H9 (cell line): ENCODE measurements at regions not wholly inside any gene's neighbourhood (a gene's known extent, or its start where the extent isn't known, plus 50 kb on each side); places are given as distances from the start of the nearest gene placed in this dataset.

Experiments
- DNase-seq: peaks from one replicate; pipeline ENCODE4 v3.0.0-alpha.2; 2017
- H2AFZ ChIP-seq: one replicate; pipeline ENCODE4 v1.6.1; 2013; ENCODE audit warnings: mild to moderate bottlenecking, low read length, control low read depth, moderate library complexity
- H2AK5ac ChIP-seq: 2 replicates; pipeline ENCODE4 v1.6.1; 2013; ENCODE audit warnings: low read length, control low read depth, mixed read lengths; ENCODE audit not compliant: insufficient read length
- H2BK120ac ChIP-seq: one replicate; pipeline ENCODE4 v1.6.1; 2013; ENCODE audit warnings: low read depth, mild to moderate bottlenecking, low read length, control low read depth, inconsistent platforms; ENCODE audit not compliant: poor library complexity, severe bottlenecking
- H2BK12ac ChIP-seq: 2 replicates; pipeline ENCODE4 v1.6.1; 2013; ENCODE audit warnings: low read length, control low read depth, mixed read lengths, low read depth; ENCODE audit not compliant: insufficient read length
- H2BK15ac ChIP-seq: 2 replicates; pipeline ENCODE4 v1.6.1; 2013; ENCODE audit warnings: low read depth, low read length, control low read depth
- H2BK20ac ChIP-seq: one replicate; pipeline ENCODE4 v1.6.1; 2013; ENCODE audit warnings: low read depth, mild to moderate bottlenecking, low read length, control low read depth, inconsistent platforms; ENCODE audit not compliant: poor library complexity, severe bottlenecking
- H2BK5ac ChIP-seq: 2 replicates; pipeline ENCODE4 v1.6.1; 2013; ENCODE audit warnings: low read length, control low read depth, mixed read lengths; ENCODE audit not compliant: insufficient read length
- H3K14ac ChIP-seq: 2 replicates; pipeline ENCODE4 v1.6.1; 2013; ENCODE audit warnings: low read length, control low read depth; ENCODE audit not compliant: insufficient read depth
- H3K18ac ChIP-seq: 2 replicates; pipeline ENCODE4 v1.6.1; 2013; ENCODE audit warnings: low read depth, mild to moderate bottlenecking, mixed read lengths, low read length, control low read depth; ENCODE audit not compliant: insufficient read length
- H3K23ac ChIP-seq: 2 replicates; pipeline ENCODE4 v1.6.1; 2013; ENCODE audit warnings: low read length, control low read depth, mixed read lengths, low read depth; ENCODE audit not compliant: insufficient read length
- H3K23me2 ChIP-seq: 2 replicates; pipeline ENCODE4 v1.6.1; 2013; ENCODE audit warnings: low read depth, mild to moderate bottlenecking, mixed read lengths, low read length, control low read depth; ENCODE audit not compliant: insufficient read length, poor library complexity, severe bottlenecking
- H3K27ac ChIP-seq: 2 replicates; pipeline ENCODE4 v1.5.1; 2013; ENCODE audit warnings: low read length, control low read depth, mixed read lengths, low read depth; ENCODE audit not compliant: insufficient read length
- H3K27me3 ChIP-seq: 2 replicates; pipeline ENCODE4 v1.6.1; 2013; ENCODE audit warnings: low read length, control low read depth, inconsistent platforms; ENCODE audit not compliant: insufficient read depth
- H3K4ac ChIP-seq: 2 replicates; pipeline ENCODE4 v1.6.1; 2013; ENCODE audit warnings: low read depth, mild to moderate bottlenecking, control low read depth, inconsistent platforms, low read length, moderate library complexity
- H3K4me1 ChIP-seq: 2 replicates; pipeline ENCODE4 v1.6.1; 2013; ENCODE audit warnings: low read length, control low read depth, inconsistent platforms; ENCODE audit not compliant: insufficient read depth
- H3K4me2 ChIP-seq: 2 replicates; pipeline ENCODE4 v1.6.1; 2013; ENCODE audit warnings: low read length, control low read depth, mixed read lengths; ENCODE audit not compliant: insufficient read length, insufficient read depth
- H3K56ac ChIP-seq: 2 replicates; pipeline ENCODE4 v1.6.1; 2013; ENCODE audit warnings: low read depth, mild to moderate bottlenecking, mixed read lengths, low read length, control low read depth; ENCODE audit not compliant: insufficient read length
- H3K79me1 ChIP-seq: 2 replicates; pipeline ENCODE4 v1.6.1; 2013; ENCODE audit warnings: low read depth, mild to moderate bottlenecking, moderate library complexity, low read length, control low read depth, inconsistent platforms; ENCODE audit not compliant: insufficient read depth, poor library complexity, severe bottlenecking
- H3K79me2 ChIP-seq: 2 replicates; pipeline ENCODE4 v1.6.1; 2013; ENCODE audit warnings: low read length, control low read depth, inconsistent platforms; ENCODE audit not compliant: insufficient read depth
- H3K9ac ChIP-seq: 2 replicates; pipeline ENCODE4 v1.6.1; 2013; ENCODE audit warnings: low read length, control low read depth, mixed read lengths; ENCODE audit not compliant: insufficient read length; ENCODE audit errors: extremely low read depth
- H3K9me3 ChIP-seq: one replicate; pipeline ENCODE4 v1.6.1; 2013; ENCODE audit warnings: low read depth, low read length, inconsistent platforms; ENCODE audit not compliant: control insufficient read depth
- H3T11ph ChIP-seq: one replicate; pipeline ENCODE4 v1.6.1; 2013; ENCODE audit warnings: mild to moderate bottlenecking, low read length, control low read depth, inconsistent platforms
- H4K20me1 ChIP-seq: one replicate; pipeline ENCODE4 v1.6.1; 2013; ENCODE audit not compliant: control insufficient read depth, insufficient read length, insufficient read depth
- H4K5ac ChIP-seq: 2 replicates; pipeline ENCODE4 v1.6.1; 2013; ENCODE audit warnings: low read depth, mild to moderate bottlenecking, mixed read lengths, low read length, control low read depth; ENCODE audit not compliant: insufficient read length
- H4K8ac ChIP-seq: replicated peaks from 2 replicates; pipeline ENCODE4 v1.6.1; 2013; ENCODE audit warnings: low read length, control low read depth, mixed read lengths, low read depth; ENCODE audit not compliant: insufficient read length
- H4K91ac ChIP-seq: 2 replicates; pipeline ENCODE4 v1.6.1; 2013; ENCODE audit warnings: low read depth, mild to moderate bottlenecking, moderate library complexity, mixed read lengths, low read length, control low read depth; ENCODE audit not compliant: insufficient read length
- H3K27ac Mint-ChIP-seq, 3 experiments: 2 replicates in 2 of 3; 3 replicates in 1 of 3; pipeline ENCODE4 v1.8.0; 2020 to 2021; ENCODE audit warnings: mixed read lengths in 3 of 3, mild to moderate bottlenecking in 1 of 3, moderate library complexity in 1 of 3
- H3K27me3 Mint-ChIP-seq: 2 replicates; pipeline ENCODE4 v1.8.0; 2021; ENCODE audit warnings: low read depth, mild to moderate bottlenecking, moderate library complexity, mixed read lengths
- H3K36me3 Mint-ChIP-seq, 3 experiments: 2 replicates in 2 of 3; 3 replicates in 1 of 3; pipeline ENCODE4 v1.8.0; 2020 to 2021; ENCODE audit warnings: low read depth in 3 of 3, mixed read lengths in 3 of 3; ENCODE audit not compliant: insufficient read depth in 1 of 3
- H3K4me1 Mint-ChIP-seq, 2 experiments: 2 replicates each; pipeline ENCODE4 v1.8.0; 2020; ENCODE audit warnings: mixed read lengths in 2 of 2
- H3K4me3 Mint-ChIP-seq, 2 experiments: 2 replicates in 1 of 2; 3 replicates in 1 of 2; pipeline ENCODE4 v1.8.0; 2020 to 2021; ENCODE audit warnings: mild to moderate bottlenecking in 2 of 2, mixed read lengths in 2 of 2, moderate library complexity in 1 of 2
- H3K9me3 Mint-ChIP-seq, 2 experiments: 2 replicates in 1 of 2; 3 replicates in 1 of 2; pipeline ENCODE4 v1.8.0; 2020; ENCODE audit warnings: mild to moderate bottlenecking in 2 of 2, mixed read lengths in 2 of 2, moderate library complexity in 1 of 2
- CTCF ChIP-seq: fragments of 200-600 bp; sonication (generic); conservative IDR thresholded peaks from 3 replicates; pipeline ENCODE4 v1.8.0; 2021; ENCODE audit warnings: antibody characterized with exemption, mild to moderate bottlenecking
- WGBS: extraction: QIAGEN DNeasy Blood & Tissue Kit; methylation state at CpG from one replicate; pipeline ENCODE4 v1.1.7; 2013; ENCODE audit warnings: missing lambda C conversion rate, low lambda C conversion rate, mixed read lengths; ENCODE audit not compliant: insufficient read length; ENCODE audit errors: extremely low coverage; 5-methylcytosine and 5-hydroxymethylcytosine counted together

GRCh38 chr18:40932862-40933261 is 1022.2 kb upstream of the PIK3C3 start:
- H3K14ac ChIP-seq: no peak overlapping the region
- no peak for TF ChIP-seq CTCF
- H3K79me2 ChIP-seq: no peaks in the 10 kb centered on the region
- H3K23ac ChIP-seq: no peak overlapping the region
- no peaks in the 10 kb centered on the region for H3K9me3 ChIP-seq
- H2AK5ac ChIP-seq: no peak overlapping the region
- H4K8ac ChIP-seq: no peak overlapping the region
- no peak overlapping the region for H4K5ac ChIP-seq
- no peak overlapping the region for H2BK20ac ChIP-seq
- Mint-ChIP-seq H3K27me3 (no peaks in the 10 kb centered on the region), H3K27ac (no peak overlapping the region), H3K36me3 (no peaks in the 10 kb centered on the region; a peak in 1 of 7 replicates), H3K9me3 (no peaks in the 10 kb centered on the region), H3K4me3 (no peak overlapping the region), H3K4me1 (no peaks in the 10 kb centered on the region)
- no peak overlapping the region for H2BK5ac ChIP-seq
- H3K27me3 ChIP-seq: no peaks in the 10 kb centered on the region
- no peak overlapping the region for H3K4me2 ChIP-seq
- H4K91ac ChIP-seq: no peak overlapping the region
- H3K4ac ChIP-seq: no peak overlapping the region
- no CpG with 5 or more reads among the region's 2 CpGs for WGBS
- no peak overlapping the region for H3K18ac ChIP-seq
- no peak overlapping the region for H3K56ac ChIP-seq
- H3K79me1 ChIP-seq: no peaks in the 10 kb centered on the region
- H3K9ac ChIP-seq: no peak overlapping the region
- H2AFZ ChIP-seq: no peak overlapping the region
- DNase-seq: no peak
- H3K23me2 ChIP-seq: no peaks in the 10 kb centered on the region
- no peak overlapping the region for H3T11ph ChIP-seq
- H2BK15ac ChIP-seq: no peak overlapping the region
- no peaks in the 10 kb centered on the region for H4K20me1 ChIP-seq
- H3K27ac ChIP-seq: no peak overlapping the region
- no peaks in the 10 kb centered on the region for H3K4me1 ChIP-seq
- no peak overlapping the region for H2BK120ac ChIP-seq
- H2BK12ac ChIP-seq: no peak overlapping the region
